Esophagus squamous epithelium (tissue), 4 donors: ENCODE measurements at regions not wholly inside any gene's neighbourhood (a gene's known extent, or its start where the extent isn't known, plus 50 kb on each side); places are given as distances from the start of the nearest gene placed in this dataset.

Experiments used
- small RNA-seq, 4 donors: library from RNA; depleted of rRNA; stranded (forward); fragments of <200 nt; gene quantifications; one replicate each; pipeline ENCODE3, GENCODE V24; 2016

Small RNA genes in the stretch of these regions (small RNA-seq; reads per million reads assigned to genes)
- 0 reads per million in 4 donors for gene AL133173.2
